ENCODE measurements at regions not wholly inside any gene's neighbourhood (a gene's known extent, or its start where the extent isn't known, plus 50 kb on each side); places are given as distances from the start of the nearest gene placed in this dataset.

DNA sequence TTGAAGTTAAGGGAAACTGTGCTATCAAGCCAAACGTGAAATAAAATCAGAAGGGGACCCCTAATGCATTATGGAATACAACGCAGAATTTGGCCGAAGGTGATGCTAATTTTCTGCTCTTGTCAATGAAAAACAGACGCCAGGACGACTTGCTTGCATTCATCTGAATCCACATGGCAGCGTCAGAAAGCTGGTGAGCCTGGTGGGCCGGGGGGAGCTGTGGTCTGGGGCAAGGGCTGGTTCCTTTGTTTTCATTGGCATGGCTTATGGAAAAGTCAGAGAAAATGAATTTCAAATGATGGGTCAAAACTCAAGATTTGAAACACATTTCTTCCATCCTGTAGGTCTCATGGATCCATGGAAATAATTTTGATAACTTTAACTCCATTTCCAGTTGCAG is 86.4 kb upstream of the RUNX1 start:
- Mint-ChIP-seq H3K27ac (no peak overlapping the region), H3K9me3 (peaks cover 4% of the 10 kb centered on the region), H3K4me1 (ENCODE audit: low read depth) (peaks cover 43% of the 10 kb centered on the region), H3K36me3 (ENCODE audit: low read depth) (no peaks in the 10 kb centered on the region), H3K27me3 (no peaks in the 10 kb centered on the region), H3K4me3 (no peak overlapping the region)

DNA sequence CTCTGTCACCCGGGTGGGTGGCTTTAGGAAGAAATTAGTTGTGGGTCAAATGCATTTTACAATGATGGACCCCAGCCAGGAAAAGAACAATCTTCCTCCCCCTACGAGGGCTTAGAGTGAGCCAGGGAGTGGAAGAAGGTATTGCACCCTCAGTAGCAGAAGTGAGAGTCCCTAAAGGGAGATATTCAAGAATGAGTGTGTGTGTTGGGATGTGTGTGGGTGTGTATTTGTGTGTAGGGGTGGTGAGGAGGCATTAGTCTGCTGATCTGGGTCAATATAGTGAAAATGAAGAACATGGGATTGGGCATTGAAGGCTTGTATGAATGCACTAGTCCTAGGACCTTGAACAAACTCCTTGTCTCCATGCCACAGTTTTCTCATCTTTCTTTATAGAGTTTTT is 85.2 kb upstream of the RUNX1 start:
- H3K27me3 Mint-ChIP-seq: no peaks in the 10 kb centered on the region

GRCh38 chr21:35128536-35128935 is 79.4 kb upstream of the RUNX1 start:
- no peak overlapping the region for H3K27ac Mint-ChIP-seq

More for the DNA sequence above, 85.2 kb upstream of the RUNX1 start:
- H3K27ac Mint-ChIP-seq: peak overlapping the region; percentile 9
- H3K4me1 Mint-ChIP-seq (ENCODE audit: low read depth): peaks cover 31% of the 10 kb centered on the region
- peaks cover 7% of the 10 kb centered on the region for H3K9me3 Mint-ChIP-seq
- no peaks in the 10 kb centered on the region for H3K36me3 Mint-ChIP-seq (ENCODE audit: low read depth)
- no peak overlapping the region for H3K4me3 Mint-ChIP-seq

DNA sequence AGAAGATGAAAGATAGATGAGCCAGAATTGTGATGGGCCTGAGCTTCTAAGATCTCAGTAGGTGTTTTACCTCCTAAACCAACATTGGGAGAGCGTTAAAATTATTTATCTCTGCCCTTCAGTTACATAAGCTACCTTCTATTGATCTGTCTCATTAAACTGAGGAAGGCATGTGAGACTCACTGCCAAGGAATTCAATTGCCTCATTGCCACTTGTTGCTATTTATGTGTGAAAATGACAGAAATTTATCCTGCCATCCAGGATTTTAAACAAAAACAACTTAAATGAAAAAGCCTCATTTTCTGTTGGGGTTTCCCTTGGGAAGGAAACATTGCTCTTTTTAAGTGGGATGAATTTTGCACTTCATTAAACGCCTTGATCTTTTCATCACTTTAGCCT is 78.7 kb upstream of the RUNX1 start:
- Mint-ChIP-seq H3K27ac (no peak overlapping the region), H3K9me3 (peaks cover 19% of the 10 kb centered on the region)

More at GRCh38 chr21:35128536-35128935, 79.4 kb upstream of the RUNX1 start:
- Mint-ChIP-seq H3K4me3 (no peak overlapping the region), H3K9me3 (peaks cover 19% of the 10 kb centered on the region), H3K4me1 (ENCODE audit: low read depth) (no peaks in the 10 kb centered on the region), H3K27me3 (no peaks in the 10 kb centered on the region), H3K36me3 (ENCODE audit: low read depth) (no peaks in the 10 kb centered on the region)

DNA sequence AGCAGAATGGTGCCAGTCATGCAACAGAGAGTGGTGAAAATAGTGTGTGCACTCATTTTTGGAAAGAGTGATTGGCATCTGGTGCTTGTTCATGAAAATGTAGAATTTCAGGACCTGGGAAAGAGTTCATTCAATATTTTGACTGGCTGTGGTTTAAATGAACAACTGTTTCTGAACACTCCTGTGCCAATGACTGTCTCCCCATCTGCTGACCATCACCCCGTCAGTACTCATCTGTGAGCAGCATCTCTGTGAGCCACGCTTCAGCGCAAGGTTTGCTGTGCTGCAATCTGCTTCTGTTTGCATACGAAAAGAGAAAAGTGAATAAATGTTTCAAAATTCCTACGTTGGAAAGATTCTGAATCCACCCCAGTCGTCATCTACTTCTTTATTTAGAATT is 77.9 kb upstream of the RUNX1 start:
- Mint-ChIP-seq H3K27me3 (no peaks in the 10 kb centered on the region), H3K9me3 (peaks cover 19% of the 10 kb centered on the region), H3K27ac (no peak overlapping the region), H3K36me3 (ENCODE audit: low read depth) (no peaks in the 10 kb centered on the region), H3K4me1 (ENCODE audit: low read depth) (no peaks in the 10 kb centered on the region), H3K4me3 (no peak overlapping the region)

More for the DNA sequence above, 78.7 kb upstream of the RUNX1 start:
- Mint-ChIP-seq H3K27me3 (no peaks in the 10 kb centered on the region), H3K4me3 (no peak overlapping the region), H3K4me1 (ENCODE audit: low read depth) (no peaks in the 10 kb centered on the region), H3K36me3 (ENCODE audit: low read depth) (no peaks in the 10 kb centered on the region)

DNA sequence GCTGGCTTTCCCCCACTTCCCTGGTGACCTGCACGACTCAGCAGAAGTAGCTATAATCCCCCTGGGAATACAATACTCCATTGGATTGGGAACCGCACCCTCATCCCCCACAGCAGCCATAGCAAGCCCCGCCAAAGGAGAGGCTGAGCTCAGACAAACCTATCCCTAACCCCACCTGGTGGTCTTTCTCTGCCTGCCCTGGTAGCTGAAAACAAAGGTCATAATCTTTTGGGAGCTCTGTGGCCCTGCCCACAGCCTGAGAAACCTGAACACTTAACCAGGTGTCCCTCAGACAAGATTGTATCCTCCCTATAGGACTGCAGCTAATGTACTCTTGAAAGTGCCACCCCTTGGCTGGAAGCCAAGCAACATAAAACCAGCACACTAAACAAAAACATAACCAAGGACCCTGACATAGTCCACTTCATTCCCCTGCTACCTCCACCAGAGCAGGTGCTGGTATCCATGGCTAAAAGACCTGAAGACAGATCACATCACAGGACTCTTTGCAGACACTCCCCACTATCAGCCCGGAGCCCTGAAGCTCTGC is 71.6 kb upstream of the RUNX1 start:
- no peaks in the 10 kb centered on the region for H3K36me3 Mint-ChIP-seq (ENCODE audit: low read depth)
- H3K4me3 Mint-ChIP-seq: no peak overlapping the region
- peaks cover 11% of the 10 kb centered on the region for H3K9me3 Mint-ChIP-seq
- H3K27ac Mint-ChIP-seq: no peak overlapping the region
- no peaks in the 10 kb centered on the region for H3K4me1 Mint-ChIP-seq (ENCODE audit: low read depth)
- H3K27me3 Mint-ChIP-seq: peaks cover 4% of the 10 kb centered on the region

- peaks cover 2% of the 10 kb centered on the region for H3K9me3 Mint-ChIP-seq
- peaks cover 4% of the 10 kb centered on the region for H3K27me3 Mint-ChIP-seq
- no peak overlapping the region for H3K27ac Mint-ChIP-seq
- no peaks in the 10 kb centered on the region for H3K4me1 Mint-ChIP-seq (ENCODE audit: low read depth)
- H3K4me3 Mint-ChIP-seq: no peak overlapping the region
- no peaks in the 10 kb centered on the region for H3K36me3 Mint-ChIP-seq (ENCODE audit: low read depth)
Measured at GRCh38 chr21:35119501-35120047, 70.5 kb upstream of the RUNX1 start.

- no peak overlapping the region for H3K4me3 Mint-ChIP-seq
- H3K27me3 Mint-ChIP-seq: peaks cover 4% of the 10 kb centered on the region
- H3K27ac Mint-ChIP-seq: no peak overlapping the region
- H3K4me1 Mint-ChIP-seq (ENCODE audit: low read depth): peaks cover 15% of the 10 kb centered on the region
- H3K36me3 Mint-ChIP-seq (ENCODE audit: low read depth): peaks cover 7% of the 10 kb centered on the region
- H3K9me3 Mint-ChIP-seq: peaks cover 10% of the 10 kb centered on the region
Measured at GRCh38 chr21:35116777-35117176, 67.7 kb upstream of the RUNX1 start.

- Mint-ChIP-seq H3K4me1 (ENCODE audit: low read depth) (peaks cover 22% of the 10 kb centered on the region), H3K27ac (peak overlapping the region; percentile 17), H3K27me3 (peaks cover 4% of the 10 kb centered on the region), H3K9me3 (peaks cover 14% of the 10 kb centered on the region), H3K36me3 (ENCODE audit: low read depth) (peaks cover 7% of the 10 kb centered on the region), H3K4me3 (no peak overlapping the region)
Measured at GRCh38 chr21:35113064-35113463, 64.0 kb upstream of the RUNX1 start.

GRCh38 chr21:35111321-35111930 is 62.3 kb upstream of the RUNX1 start:
- no peaks in the 10 kb centered on the region for H3K27me3 Mint-ChIP-seq
- peaks cover 22% of the 10 kb centered on the region for H3K4me1 Mint-ChIP-seq (ENCODE audit: low read depth)
- H3K27ac Mint-ChIP-seq: no peak overlapping the region
- H3K36me3 Mint-ChIP-seq (ENCODE audit: low read depth): peaks cover 7% of the 10 kb centered on the region
- no peak overlapping the region for H3K4me3 Mint-ChIP-seq
- H3K9me3 Mint-ChIP-seq: peaks cover 14% of the 10 kb centered on the region

- peaks cover 22% of the 10 kb centered on the region for H3K4me1 Mint-ChIP-seq (ENCODE audit: low read depth)
- H3K4me3 Mint-ChIP-seq: no peak overlapping the region
- peaks cover 17% of the 10 kb centered on the region for H3K9me3 Mint-ChIP-seq
- H3K27me3 Mint-ChIP-seq: no peaks in the 10 kb centered on the region
- peaks cover 7% of the 10 kb centered on the region for H3K36me3 Mint-ChIP-seq (ENCODE audit: low read depth)
- no peak overlapping the region for H3K27ac Mint-ChIP-seq
Measured at GRCh38 chr21:35108887-35109286, 59.8 kb upstream of the RUNX1 start.

- peaks cover 11% of the 10 kb centered on the region for H3K4me1 Mint-ChIP-seq (ENCODE audit: low read depth)
- peaks cover 8% of the 10 kb centered on the region for H3K9me3 Mint-ChIP-seq
- H3K27me3 Mint-ChIP-seq: no peaks in the 10 kb centered on the region
- H3K27ac Mint-ChIP-seq: no peak overlapping the region
- no peaks in the 10 kb centered on the region for H3K36me3 Mint-ChIP-seq (ENCODE audit: low read depth)
- no peak overlapping the region for H3K4me3 Mint-ChIP-seq
Measured at GRCh38 chr21:35107520-35107919, 58.4 kb upstream of the RUNX1 start.

- Mint-ChIP-seq H3K4me1 (ENCODE audit: low read depth) (peaks cover 3% of the 10 kb centered on the region), H3K9me3 (peaks cover 8% of the 10 kb centered on the region), H3K36me3 (ENCODE audit: low read depth) (no peaks in the 10 kb centered on the region), H3K27me3 (no peaks in the 10 kb centered on the region), H3K4me3 (no peak overlapping the region), H3K27ac (no peak overlapping the region)
Measured at GRCh38 chr21:35106246-35106835, 57.2 kb upstream of the RUNX1 start.

DNA sequence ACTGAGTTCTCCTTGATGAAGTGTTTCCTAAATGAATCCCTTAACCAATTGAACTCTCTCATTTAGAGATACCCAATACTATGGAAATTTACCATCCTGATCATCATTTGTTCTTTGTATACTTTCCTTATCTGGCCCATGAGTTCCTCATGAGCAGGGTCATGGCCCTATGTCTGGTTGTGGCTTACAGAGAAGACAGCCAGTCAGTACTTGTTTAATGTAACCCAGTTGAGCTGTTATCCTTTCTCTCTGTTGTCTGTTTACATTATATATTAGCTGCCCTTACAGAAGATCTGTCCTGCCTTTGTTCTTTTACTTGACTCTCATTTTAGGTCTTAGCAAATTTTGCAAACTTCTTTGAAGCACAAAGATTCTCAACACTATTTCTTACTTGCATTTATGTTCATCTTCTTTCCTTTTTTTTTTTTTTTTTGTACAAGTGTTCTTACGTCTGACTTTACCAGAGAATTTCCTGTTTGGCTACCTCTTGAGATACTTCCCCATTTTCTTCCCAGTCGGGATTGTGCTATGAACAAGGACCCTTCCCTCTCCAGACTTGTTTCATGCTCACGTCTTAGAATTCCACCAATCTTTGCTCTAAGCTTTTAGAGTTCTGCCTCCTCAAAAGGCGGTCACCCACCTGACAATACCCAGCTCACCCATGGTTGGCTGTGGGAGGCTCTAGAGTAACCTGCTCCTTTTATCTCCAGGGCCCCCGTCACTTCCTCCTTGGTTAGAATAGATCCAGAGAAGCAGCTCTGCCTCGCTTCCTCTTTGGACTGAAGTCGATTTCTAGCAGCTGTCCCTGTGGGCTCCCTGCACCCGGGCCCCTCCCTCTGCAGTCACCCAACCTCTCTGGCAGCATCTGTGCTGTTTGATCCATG is 53.6 kb upstream of the RUNX1 start:
- Mint-ChIP-seq H3K4me1 (ENCODE audit: low read depth) (peaks cover 16% of the 10 kb centered on the region), H3K9me3 (peaks cover 4% of the 10 kb centered on the region), H3K4me3 (no peak overlapping the region), H3K27ac (no peak overlapping the region), H3K36me3 (ENCODE audit: low read depth) (no peaks in the 10 kb centered on the region), H3K27me3 (no peaks in the 10 kb centered on the region)

DNA sequence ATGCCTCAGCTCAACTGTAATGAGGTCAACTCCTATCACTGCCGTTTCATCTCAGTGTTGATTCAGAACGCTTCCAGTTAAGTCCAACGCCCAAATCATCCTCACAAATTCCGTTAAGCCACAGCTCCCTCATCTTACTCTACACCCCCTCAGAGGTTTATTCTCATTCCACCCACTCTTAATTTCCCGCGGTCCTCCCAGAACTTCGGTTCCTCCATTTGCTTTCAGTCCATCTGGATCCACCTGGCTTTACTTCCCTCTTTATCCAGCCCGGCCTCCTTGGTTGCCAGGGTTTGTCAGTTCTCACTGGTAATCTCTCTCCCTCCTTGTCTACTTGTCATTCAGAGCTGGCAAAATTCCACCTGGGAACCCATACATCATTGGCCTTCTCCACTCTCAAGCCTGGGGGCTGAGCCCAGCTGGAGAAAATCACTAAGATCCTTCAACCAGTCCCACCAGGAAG is 51.3 kb upstream of the RUNX1 start:
- Mint-ChIP-seq H3K36me3 (ENCODE audit: low read depth) (no peaks in the 10 kb centered on the region), H3K27ac (no peak overlapping the region), H3K4me3 (no peak overlapping the region)

More for the DNA sequence above, 51.3 kb upstream of the RUNX1 start:
- peaks cover 4% of the 10 kb centered on the region for H3K9me3 Mint-ChIP-seq
- H3K27me3 Mint-ChIP-seq: no peaks in the 10 kb centered on the region
- peaks cover 39% of the 10 kb centered on the region for H3K4me1 Mint-ChIP-seq (ENCODE audit: low read depth)
